Ishikawa (cell line): ENCODE measurements at regions not wholly inside any gene's neighbourhood (a gene's known extent, or its start where the extent isn't known, plus 50 kb on each side); places are given as distances from the start of the nearest gene placed in this dataset.

Experiments used
- CEBPB ChIP-seq: IDR thresholded peaks from 2 replicates; pipeline ENCODE4 v1.6.1; 2012
- EGR1 ChIP-seq: IDR thresholded peaks from 2 replicates; pipeline ENCODE4 v1.6.1; 2012
- RAD21 ChIP-seq: IDR thresholded peaks from 2 replicates; pipeline ENCODE4 v1.6.1; 2012; ENCODE audit warnings: low read depth
- REST ChIP-seq: IDR thresholded peaks from 2 replicates; pipeline ENCODE4 v1.6.1; 2012; ENCODE audit warnings: low read depth, mild to moderate bottlenecking
- YY1 ChIP-seq: IDR thresholded peaks from 2 replicates; pipeline ENCODE4 v1.6.1; 2012; ENCODE audit warnings: low read depth

GRCh38 chr12:66984962-66985361, 284.2 kb upstream of the CAND1 start:
- TF ChIP-seq REST (no peak), CEBPB (no peak), EGR1 (no peak), RAD21 (no peak), YY1 (no peak)
